ENCODE measurements at regions not wholly inside any gene's neighbourhood (a gene's known extent, or its start where the extent isn't known, plus 50 kb on each side); places are given as distances from the start of the nearest gene placed in this dataset.

DNA sequence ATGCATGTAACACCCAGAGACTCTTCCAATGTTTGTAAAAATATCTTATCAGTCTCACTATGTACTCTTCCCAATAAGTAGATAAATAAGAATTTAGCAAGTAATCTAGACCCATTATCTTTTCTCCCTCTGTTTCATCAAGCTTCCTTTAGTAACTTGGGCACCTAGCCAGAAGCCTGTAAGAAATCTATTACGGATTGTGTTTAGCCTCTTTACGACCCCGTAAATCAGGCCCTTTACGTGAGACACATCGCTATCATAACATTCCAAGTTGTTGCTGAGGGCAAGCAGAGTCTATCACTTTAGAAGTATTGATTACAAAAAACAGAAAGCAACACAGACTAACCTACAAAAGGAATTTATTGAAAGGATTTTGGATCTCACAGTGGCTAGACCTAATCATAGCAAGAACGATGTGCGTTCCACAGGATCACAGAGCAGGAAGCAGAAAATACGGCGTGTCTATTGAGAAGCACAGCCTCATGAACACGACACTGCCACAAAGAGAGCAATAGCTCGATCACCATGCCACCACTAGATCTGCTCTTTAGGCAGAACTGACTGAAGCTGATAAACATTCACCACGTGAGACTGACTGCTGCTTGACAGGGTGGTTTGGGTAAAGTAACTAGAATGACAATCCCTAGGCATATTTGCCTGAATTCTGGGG lies 922.1 kb downstream of the AMY1C start:
- DNase-seq (ENCODE audit: extremely low read depth, insufficient read length): no peak
- H3K36me3 ChIP-seq (ENCODE audit: control insufficient read depth, insufficient read depth, low read length): no peaks in the 10 kb centered on the region
- TF ChIP-seq, protein P1, sequence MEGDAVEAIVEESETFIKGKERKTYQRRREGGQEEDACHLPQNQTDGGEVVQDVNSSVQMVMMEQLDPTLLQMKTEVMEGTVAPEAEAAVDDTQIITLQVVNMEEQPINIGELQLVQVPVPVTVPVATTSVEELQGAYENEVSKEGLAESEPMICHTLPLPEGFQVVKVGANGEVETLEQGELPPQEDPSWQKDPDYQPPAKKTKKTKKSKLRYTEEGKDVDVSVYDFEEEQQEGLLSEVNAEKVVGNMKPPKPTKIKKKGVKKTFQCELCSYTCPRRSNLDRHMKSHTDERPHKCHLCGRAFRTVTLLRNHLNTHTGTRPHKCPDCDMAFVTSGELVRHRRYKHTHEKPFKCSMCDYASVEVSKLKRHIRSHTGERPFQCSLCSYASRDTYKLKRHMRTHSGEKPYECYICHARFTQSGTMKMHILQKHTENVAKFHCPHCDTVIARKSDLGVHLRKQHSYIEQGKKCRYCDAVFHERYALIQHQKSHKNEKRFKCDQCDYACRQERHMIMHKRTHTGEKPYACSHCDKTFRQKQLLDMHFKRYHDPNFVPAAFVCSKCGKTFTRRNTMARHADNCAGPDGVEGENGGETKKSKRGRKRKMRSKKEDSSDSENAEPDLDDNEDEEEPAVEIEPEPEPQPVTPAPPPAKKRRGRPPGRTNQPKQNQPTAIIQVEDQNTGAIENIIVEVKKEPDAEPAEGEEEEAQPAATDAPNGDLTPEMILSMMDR (IDR thresholded peaks at IDR 0.05; ENCODE audit: insufficient read depth, low read length, poor library complexity, severe bottlenecking): no peak
- no peak overlapping the region for H3K4me3 ChIP-seq (replicated peaks; ENCODE audit: low read depth, low read length)
- no peaks in the 10 kb centered on the region for H3K27me3 ChIP-seq (replicated peaks; ENCODE audit: control insufficient read depth, insufficient read depth, low read length)

DNA sequence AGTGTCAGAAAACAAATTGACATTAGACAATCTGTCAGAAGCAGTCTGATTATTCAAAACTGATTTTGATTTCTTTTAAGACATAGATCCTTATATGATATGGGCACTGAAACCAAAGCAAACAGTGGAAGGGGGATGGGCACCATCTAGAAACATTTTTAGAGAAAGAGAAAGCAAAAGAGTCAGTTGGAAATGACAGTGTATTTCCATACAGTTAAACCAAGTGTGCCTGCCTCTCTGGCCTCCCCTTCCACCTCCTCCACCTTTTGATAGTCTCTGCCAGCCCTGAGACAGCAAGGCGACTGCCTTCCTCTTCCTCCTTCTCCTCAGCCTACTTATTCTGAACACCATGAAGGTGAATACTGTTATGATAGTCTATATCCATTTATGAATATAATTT lies 949.7 kb downstream of the AMY1C start:
- Histone ChIP-seq H3K4me3 (replicated peaks; ENCODE audit: low read depth, low read length) (no peak overlapping the region), H3K36me3 (ENCODE audit: control insufficient read depth, insufficient read depth, low read length) (no peaks in the 10 kb centered on the region), H3K27me3 (replicated peaks; ENCODE audit: control insufficient read depth, insufficient read depth, low read length) (no peaks in the 10 kb centered on the region)
- no peak for DNase-seq (ENCODE audit: extremely low read depth, insufficient read length)
- TF ChIP-seq, protein P1 (IDR thresholded peaks at IDR 0.05; ENCODE audit: insufficient read depth, low read length, poor library complexity, severe bottlenecking): no peak

DNA sequence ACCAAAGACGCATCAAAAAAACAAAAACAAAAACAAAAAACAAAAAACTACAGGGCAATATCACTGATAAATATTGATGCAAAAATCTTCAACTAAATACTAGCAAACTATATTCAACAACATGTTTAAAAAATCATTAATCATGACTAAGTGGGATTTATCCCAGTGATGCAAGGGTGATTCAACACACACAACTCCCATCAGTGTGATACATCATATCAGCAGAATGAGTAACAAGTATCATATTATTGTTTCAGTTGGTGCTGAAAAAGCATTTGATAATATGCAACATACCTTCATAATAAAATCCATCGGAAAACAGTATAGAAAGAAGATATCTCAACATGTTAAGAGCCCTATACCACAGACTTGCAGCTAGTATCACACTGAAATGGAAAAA lies 953.0 kb downstream of the AMY1C start:
- TF ChIP-seq, protein P1 (IDR thresholded peaks at IDR 0.05; ENCODE audit: insufficient read depth, low read length, poor library complexity, severe bottlenecking): no peak
- DNase-seq (ENCODE audit: extremely low read depth, insufficient read length): no peak
- Histone ChIP-seq H3K27me3 (replicated peaks; ENCODE audit: control insufficient read depth, insufficient read depth, low read length) (no peaks in the 10 kb centered on the region), H3K4me3 (replicated peaks; ENCODE audit: low read depth, low read length) (no peak overlapping the region), H3K36me3 (ENCODE audit: control insufficient read depth, insufficient read depth, low read length) (no peaks in the 10 kb centered on the region)

DNA sequence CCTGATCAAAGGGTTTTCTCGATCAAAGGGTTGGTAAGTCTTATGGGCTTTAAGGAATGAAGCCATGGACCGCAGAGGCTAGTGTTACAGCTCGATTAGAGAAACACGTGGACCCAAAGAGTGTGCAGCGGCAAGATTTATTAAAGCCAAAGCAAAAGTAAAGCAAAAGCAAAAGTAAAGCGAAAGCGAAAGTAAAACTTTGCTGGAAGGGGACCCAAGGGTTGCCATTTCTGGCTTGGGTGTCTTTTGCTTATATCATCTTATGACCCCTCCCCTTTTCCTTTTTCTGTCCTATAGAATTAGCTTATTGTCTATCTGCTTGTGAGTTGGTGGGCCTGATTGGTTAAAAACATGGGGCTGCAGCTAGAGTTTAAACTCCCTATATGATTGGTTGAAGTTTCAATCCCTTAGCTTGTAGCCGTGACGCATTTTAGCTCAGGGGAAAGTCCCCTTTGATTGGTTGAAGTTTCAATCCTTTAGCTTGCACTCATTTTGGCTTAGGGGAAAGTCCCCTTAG lies 957.0 kb downstream of the AMY1C start:
- TF ChIP-seq, protein P1 (IDR thresholded peaks at IDR 0.05; ENCODE audit: insufficient read depth, low read length, poor library complexity, severe bottlenecking): no peak
- Histone ChIP-seq H3K27me3 (replicated peaks; ENCODE audit: control insufficient read depth, insufficient read depth, low read length) (no peaks in the 10 kb centered on the region), H3K4me3 (replicated peaks; ENCODE audit: low read depth, low read length) (no peak overlapping the region), H3K36me3 (ENCODE audit: control insufficient read depth, insufficient read depth, low read length) (no peaks in the 10 kb centered on the region)
- no peak for DNase-seq (ENCODE audit: extremely low read depth, insufficient read length)

DNA sequence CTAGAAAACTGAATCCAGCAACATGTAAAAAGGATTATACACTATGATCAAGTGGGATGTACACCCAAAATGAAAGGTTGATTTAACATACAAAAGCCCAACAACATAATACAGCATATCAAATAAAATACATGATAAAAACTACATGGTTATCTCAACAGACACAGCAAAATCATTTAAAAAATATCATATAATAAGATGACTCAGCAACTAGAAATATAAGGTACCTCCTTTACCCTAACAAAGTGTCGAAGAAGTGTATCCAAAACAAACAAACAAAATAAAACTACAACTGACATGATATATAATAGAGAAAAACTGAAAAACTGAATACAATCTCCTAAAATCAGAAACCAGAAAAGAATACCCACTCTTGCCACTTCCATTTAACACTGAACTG lies 969.1 kb downstream of the AMY1C start:
- TF ChIP-seq, protein P1 (IDR thresholded peaks at IDR 0.05; ENCODE audit: insufficient read depth, low read length, poor library complexity, severe bottlenecking): no peak
- no peak for DNase-seq (ENCODE audit: extremely low read depth, insufficient read length)
- Histone ChIP-seq H3K36me3 (ENCODE audit: control insufficient read depth, insufficient read depth, low read length) (no peaks in the 10 kb centered on the region), H3K4me3 (replicated peaks; ENCODE audit: low read depth, low read length) (no peak overlapping the region), H3K27me3 (replicated peaks; ENCODE audit: control insufficient read depth, insufficient read depth, low read length) (no peaks in the 10 kb centered on the region)
